ENCODE measurements at regions not wholly inside any gene's neighbourhood (a gene's known extent, or its start where the extent isn't known, plus 50 kb on each side); places are given as distances from the start of the nearest gene placed in this dataset.

DNA sequence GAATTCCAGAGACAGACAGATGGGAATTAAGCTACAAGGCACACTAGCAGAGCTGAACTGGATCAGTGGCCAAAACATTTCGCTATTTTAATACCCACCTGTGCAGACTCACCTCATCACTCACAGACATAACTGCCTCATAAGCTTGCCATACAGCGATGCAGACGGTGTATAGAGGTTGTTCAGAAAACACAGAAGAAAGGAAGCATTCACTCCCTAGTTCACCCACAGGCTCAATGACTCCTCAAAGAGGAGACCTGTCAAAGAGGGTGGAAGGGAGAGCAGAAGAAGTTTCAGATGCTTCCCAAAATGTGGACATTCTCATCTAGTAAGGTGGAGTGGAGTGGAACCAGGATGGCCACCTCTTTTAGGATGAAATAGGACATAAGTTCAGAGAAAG lies 81.7 kb upstream of the SPHKAP start:
- no peak for DNase-seq (ENCODE audit: low read depth in 1 of 2, low spot score in 1 of 2)
- TF ChIP-seq, protein P1, sequence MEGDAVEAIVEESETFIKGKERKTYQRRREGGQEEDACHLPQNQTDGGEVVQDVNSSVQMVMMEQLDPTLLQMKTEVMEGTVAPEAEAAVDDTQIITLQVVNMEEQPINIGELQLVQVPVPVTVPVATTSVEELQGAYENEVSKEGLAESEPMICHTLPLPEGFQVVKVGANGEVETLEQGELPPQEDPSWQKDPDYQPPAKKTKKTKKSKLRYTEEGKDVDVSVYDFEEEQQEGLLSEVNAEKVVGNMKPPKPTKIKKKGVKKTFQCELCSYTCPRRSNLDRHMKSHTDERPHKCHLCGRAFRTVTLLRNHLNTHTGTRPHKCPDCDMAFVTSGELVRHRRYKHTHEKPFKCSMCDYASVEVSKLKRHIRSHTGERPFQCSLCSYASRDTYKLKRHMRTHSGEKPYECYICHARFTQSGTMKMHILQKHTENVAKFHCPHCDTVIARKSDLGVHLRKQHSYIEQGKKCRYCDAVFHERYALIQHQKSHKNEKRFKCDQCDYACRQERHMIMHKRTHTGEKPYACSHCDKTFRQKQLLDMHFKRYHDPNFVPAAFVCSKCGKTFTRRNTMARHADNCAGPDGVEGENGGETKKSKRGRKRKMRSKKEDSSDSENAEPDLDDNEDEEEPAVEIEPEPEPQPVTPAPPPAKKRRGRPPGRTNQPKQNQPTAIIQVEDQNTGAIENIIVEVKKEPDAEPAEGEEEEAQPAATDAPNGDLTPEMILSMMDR (IDR thresholded peaks at IDR 0.05; ENCODE audit: insufficient read depth, low read length): no peak
- no peak for TF ChIP-seq POLR2AphosphoS5 (IDR thresholded peaks at IDR 0.05; ENCODE audit: low read depth)
- no peak for TF ChIP-seq GABPA (IDR thresholded peaks at IDR 0.05; ENCODE audit: low read depth)
- no peak for TF ChIP-seq SPI1 (IDR thresholded peaks at IDR 0.05; ENCODE audit: borderline replicate concordance, low read depth)
- no peak overlapping the region for H3K27ac ChIP-seq (replicated peaks)
- H3K4me3 ChIP-seq (replicated peaks; ENCODE audit: insufficient read depth, low read length): no peak overlapping the region
- no peaks in the 10 kb centered on the region for H3K27me3 ChIP-seq (ENCODE audit: insufficient read depth, poor library complexity, severe bottlenecking)

DNA sequence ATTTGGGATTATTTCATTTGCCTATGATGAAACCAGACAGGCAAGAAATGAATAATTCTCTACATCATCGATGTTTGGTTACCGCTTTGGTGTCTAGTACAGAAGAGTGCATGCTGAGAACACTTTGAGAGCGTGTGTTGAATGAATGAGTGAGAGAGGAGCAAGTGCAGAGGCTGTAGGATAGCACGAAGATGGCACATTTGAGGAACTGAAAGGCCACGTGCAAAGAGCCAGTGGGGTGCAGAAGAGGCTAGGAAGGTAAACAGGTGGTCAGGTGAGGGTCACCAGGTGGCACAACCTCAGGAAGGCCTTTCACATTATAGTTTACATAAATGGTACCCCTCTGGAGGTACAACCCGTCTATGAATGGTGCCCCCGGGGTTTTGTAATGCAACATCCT lies 80.1 kb upstream of the SPHKAP start:
- no peak for DNase-seq (ENCODE audit: low read depth in 1 of 2, low spot score in 1 of 2)
- TF ChIP-seq GABPA (IDR thresholded peaks at IDR 0.05; ENCODE audit: low read depth): no peak
- TF ChIP-seq SPI1 (IDR thresholded peaks at IDR 0.05; ENCODE audit: borderline replicate concordance, low read depth): no peak
- TF ChIP-seq, protein P2, sequence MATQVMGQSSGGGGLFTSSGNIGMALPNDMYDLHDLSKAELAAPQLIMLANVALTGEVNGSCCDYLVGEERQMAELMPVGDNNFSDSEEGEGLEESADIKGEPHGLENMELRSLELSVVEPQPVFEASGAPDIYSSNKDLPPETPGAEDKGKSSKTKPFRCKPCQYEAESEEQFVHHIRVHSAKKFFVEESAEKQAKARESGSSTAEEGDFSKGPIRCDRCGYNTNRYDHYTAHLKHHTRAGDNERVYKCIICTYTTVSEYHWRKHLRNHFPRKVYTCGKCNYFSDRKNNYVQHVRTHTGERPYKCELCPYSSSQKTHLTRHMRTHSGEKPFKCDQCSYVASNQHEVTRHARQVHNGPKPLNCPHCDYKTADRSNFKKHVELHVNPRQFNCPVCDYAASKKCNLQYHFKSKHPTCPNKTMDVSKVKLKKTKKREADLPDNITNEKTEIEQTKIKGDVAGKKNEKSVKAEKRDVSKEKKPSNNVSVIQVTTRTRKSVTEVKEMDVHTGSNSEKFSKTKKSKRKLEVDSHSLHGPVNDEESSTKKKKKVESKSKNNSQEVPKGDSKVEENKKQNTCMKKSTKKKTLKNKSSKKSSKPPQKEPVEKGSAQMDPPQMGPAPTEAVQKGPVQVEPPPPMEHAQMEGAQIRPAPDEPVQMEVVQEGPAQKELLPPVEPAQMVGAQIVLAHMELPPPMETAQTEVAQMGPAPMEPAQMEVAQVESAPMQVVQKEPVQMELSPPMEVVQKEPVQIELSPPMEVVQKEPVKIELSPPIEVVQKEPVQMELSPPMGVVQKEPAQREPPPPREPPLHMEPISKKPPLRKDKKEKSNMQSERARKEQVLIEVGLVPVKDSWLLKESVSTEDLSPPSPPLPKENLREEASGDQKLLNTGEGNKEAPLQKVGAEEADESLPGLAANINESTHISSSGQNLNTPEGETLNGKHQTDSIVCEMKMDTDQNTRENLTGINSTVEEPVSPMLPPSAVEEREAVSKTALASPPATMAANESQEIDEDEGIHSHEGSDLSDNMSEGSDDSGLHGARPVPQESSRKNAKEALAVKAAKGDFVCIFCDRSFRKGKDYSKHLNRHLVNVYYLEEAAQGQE (IDR thresholded peaks at IDR 0.05; ENCODE audit: insufficient replicate concordance, low read depth): no peak
- no peak for TF ChIP-seq POLR2AphosphoS5 (IDR thresholded peaks at IDR 0.05; ENCODE audit: low read depth)
- TF ChIP-seq, protein P1 (IDR thresholded peaks at IDR 0.05; ENCODE audit: insufficient read depth, low read length): no peak

DNA sequence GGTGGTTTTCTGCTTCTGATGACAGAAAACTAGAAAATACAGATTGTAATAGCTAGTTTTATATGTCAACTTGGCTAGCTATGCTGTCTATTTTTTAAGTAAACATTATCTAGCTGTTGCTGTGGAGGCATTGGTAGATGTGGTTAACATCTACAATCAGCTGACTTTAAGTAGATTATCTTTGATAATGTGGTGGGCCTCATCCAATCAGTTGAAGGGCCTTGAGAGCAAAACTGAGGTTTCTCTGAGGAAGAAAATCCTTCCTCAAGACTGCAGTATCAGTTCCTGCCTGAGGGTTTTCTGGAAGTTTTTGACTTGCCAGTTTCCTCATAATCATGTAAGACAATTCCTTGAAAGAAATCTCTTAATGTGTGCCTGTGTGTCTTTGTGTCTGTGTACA lies 75.9 kb upstream of the SPHKAP start:
- no peak overlapping the region for H3K27ac ChIP-seq (replicated peaks)
- no peaks in the 10 kb centered on the region for H3K27me3 ChIP-seq (ENCODE audit: insufficient read depth, poor library complexity, severe bottlenecking)
- TF ChIP-seq, protein P2 (IDR thresholded peaks at IDR 0.05; ENCODE audit: insufficient replicate concordance, low read depth): no peak
- TF ChIP-seq SPI1 (IDR thresholded peaks at IDR 0.05; ENCODE audit: borderline replicate concordance, low read depth) (no peak), POLR2AphosphoS5 (IDR thresholded peaks at IDR 0.05; ENCODE audit: low read depth) (no peak), GABPA (IDR thresholded peaks at IDR 0.05; ENCODE audit: low read depth) (no peak)
- TF ChIP-seq, protein P1 (IDR thresholded peaks at IDR 0.05; ENCODE audit: insufficient read depth, low read length): no peak
- H3K4me3 ChIP-seq (replicated peaks; ENCODE audit: insufficient read depth, low read length): no peak overlapping the region
- DNase-seq (ENCODE audit: low read depth in 1 of 2, low spot score in 1 of 2): no peak

More for the DNA sequence above, 80.1 kb upstream of the SPHKAP start:
- no peak overlapping the region for H3K27ac ChIP-seq (replicated peaks)
- no peak overlapping the region for H3K4me3 ChIP-seq (replicated peaks; ENCODE audit: insufficient read depth, low read length)
- no peaks in the 10 kb centered on the region for H3K27me3 ChIP-seq (ENCODE audit: insufficient read depth, poor library complexity, severe bottlenecking)

DNA sequence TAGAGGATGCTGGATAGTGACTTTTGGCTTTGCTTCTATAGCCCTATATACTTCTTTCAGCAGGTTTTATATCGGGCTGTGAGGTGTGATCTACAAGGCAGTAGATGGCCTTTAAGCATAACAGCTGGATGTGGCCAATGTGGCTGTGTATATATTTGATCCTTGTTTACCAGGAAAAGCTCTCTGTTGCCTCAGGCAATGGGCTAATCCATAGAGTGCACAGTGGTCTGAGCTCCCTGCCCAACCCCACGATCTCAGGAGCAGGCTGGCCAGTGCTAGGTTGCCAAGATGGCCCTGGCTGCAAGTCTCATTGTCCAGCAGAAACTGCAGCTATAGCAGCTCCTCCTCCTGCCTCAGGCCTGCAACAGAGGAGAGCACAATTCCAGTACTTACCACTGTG lies 72.3 kb upstream of the SPHKAP start:
- Histone ChIP-seq H3K27ac (replicated peaks) (no peak overlapping the region), H3K27me3 (ENCODE audit: insufficient read depth, poor library complexity, severe bottlenecking) (no peaks in the 10 kb centered on the region), H3K4me3 (replicated peaks; ENCODE audit: insufficient read depth, low read length) (no peak overlapping the region)
- TF ChIP-seq POLR2AphosphoS5 (IDR thresholded peaks at IDR 0.05; ENCODE audit: low read depth): no peak
- no peak for TF ChIP-seq GABPA (IDR thresholded peaks at IDR 0.05; ENCODE audit: low read depth)
- DNase-seq (ENCODE audit: low read depth in 1 of 2, low spot score in 1 of 2): no peak

All from HL-60 (cell line).